RWPE2 (cell line): ENCODE measurements at regions not wholly inside any gene's neighbourhood (a gene's known extent, or its start where the extent isn't known, plus 50 kb on each side); places are given as distances from the start of the nearest gene placed in this dataset.
"Not testable (repeated sequence)": the region's sequence is repeated elsewhere in the genome, so short reads cannot be mapped to it uniquely, and the experiment has no call there.

Source experiments
- ATAC-seq: fragments of 200-7000 bp; cut with Tn5 transposase; 3 replicates; pipeline ENCODE4 v1.9.1; 2021; ENCODE audit warnings: low read depth
- DNase-seq: peaks from one replicate; pipeline ENCODE4 v3.0.0-alpha.2; 2020; ENCODE audit warnings: low spot score
- H3K27ac ChIP-seq: fragments of 450-650 bp; 2 replicates; pipeline ENCODE4 v1.5.1; 2017; ENCODE audit warnings: mild to moderate bottlenecking; ENCODE audit not compliant: poor library complexity, severe bottlenecking
- H3K27me3 ChIP-seq: fragments of 250-450 bp; sonication (Bioruptor Pico); 2 replicates; pipeline ENCODE4 v1.5.1; 2021; ENCODE audit warnings: mild to moderate bottlenecking, moderate library complexity; ENCODE audit not compliant: insufficient read depth, poor library complexity, severe bottlenecking
- H3K36me3 ChIP-seq: fragments of 250-450 bp; sonication (Bioruptor Pico); 2 replicates; pipeline ENCODE4 v1.5.1; 2020; ENCODE audit warnings: low read depth, mild to moderate bottlenecking, moderate library complexity
- H3K4me1 ChIP-seq: fragments of 250-450 bp; sonication (Bioruptor Pico); 2 replicates; pipeline ENCODE4 v1.5.1; 2021; ENCODE audit warnings: mild to moderate bottlenecking, moderate library complexity; ENCODE audit not compliant: insufficient read depth, poor library complexity, severe bottlenecking
- H3K4me3 ChIP-seq: fragments of 250-450 bp; sonication (Bioruptor Pico); 2 replicates; pipeline ENCODE4 v1.5.1; 2021; ENCODE audit warnings: mild to moderate bottlenecking, moderate library complexity; ENCODE audit not compliant: severe bottlenecking
- H3K9me3 ChIP-seq: fragments of 250-450 bp; sonication (Bioruptor Pico); 2 replicates; pipeline ENCODE4 v1.5.1; 2021; ENCODE audit warnings: mild to moderate bottlenecking, moderate library complexity; ENCODE audit not compliant: severe bottlenecking
- TF ChIP-seq, protein P1 (sequence below): fragments of 450-650 bp; IDR thresholded peaks from one replicate; pipeline ENCODE4 v1.5.1; 2017; ENCODE audit warnings: mild to moderate bottlenecking, moderate library complexity; ENCODE audit not compliant: poor library complexity, severe bottlenecking

DNA sequence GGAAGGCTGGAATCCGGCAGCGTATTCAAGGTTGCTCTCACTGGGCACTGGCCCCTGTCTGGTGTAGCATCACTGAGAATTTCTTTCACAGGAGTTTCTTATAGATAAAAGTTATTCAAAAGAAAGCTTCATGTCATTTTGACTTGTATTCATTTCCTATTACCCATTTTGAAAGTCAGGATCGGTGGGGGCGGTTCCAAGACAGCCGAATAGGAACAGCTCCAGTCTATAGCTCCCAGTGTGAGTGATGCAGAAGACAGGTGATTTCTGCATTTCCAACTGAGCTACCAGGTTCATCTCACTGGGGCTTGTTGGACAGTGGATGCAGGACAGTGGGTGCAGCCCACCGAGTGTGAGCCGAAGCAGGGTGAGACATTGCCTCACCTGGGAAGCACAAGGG, 51.5 kb upstream of the CDC42EP3 start:
- not testable (repeated sequence) for DNase-seq, H3K4me1 ChIP-seq, H3K36me3 ChIP-seq, ATAC-seq, H3K27me3 ChIP-seq, H3K4me3 ChIP-seq, H3K27ac ChIP-seq, H3K9me3 ChIP-seq

DNA sequence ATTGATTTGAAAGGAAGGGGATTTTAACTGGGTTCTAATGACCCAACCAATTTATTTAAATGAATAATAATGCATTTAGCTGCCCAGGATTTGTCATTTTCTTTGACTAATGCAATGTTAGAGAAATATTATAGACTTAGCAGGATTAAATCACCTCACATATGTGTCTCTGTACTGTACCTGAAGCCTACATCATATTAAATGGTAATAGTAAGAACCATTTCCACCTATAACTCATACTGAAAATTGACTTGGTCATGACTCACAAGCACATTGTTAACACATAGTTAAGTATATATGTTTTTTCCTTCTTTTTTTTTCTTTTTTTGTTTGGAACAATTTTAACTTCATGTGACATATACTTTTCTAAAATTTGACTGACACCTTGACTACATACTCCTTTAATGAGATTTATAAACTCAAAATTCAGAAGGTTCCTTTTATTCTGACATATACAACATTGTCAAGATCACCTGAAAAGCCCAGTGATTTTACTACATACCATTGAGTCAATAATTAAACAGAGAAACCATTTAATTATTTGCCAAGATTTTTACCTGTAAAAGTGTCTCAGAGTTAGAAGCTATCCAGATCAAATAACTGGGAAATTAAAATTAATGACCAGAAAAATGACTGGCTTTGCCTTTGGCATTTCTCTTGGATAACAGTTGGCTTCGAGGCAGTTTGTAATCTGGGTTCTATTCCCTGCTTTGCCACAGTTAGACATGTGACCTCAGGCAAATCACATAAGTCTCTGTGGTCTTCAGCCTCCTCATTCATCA, 58.8 kb upstream of the CDC42EP3 start:
- Histone ChIP-seq H3K36me3 (no peaks in the 10 kb centered on the region), H3K27ac (no peak overlapping the region), H3K9me3 (no peaks in the 10 kb centered on the region), H3K27me3 (no peaks in the 10 kb centered on the region), H3K4me3 (no peak overlapping the region), H3K4me1 (no peaks in the 10 kb centered on the region)
- TF ChIP-seq, protein P1, sequence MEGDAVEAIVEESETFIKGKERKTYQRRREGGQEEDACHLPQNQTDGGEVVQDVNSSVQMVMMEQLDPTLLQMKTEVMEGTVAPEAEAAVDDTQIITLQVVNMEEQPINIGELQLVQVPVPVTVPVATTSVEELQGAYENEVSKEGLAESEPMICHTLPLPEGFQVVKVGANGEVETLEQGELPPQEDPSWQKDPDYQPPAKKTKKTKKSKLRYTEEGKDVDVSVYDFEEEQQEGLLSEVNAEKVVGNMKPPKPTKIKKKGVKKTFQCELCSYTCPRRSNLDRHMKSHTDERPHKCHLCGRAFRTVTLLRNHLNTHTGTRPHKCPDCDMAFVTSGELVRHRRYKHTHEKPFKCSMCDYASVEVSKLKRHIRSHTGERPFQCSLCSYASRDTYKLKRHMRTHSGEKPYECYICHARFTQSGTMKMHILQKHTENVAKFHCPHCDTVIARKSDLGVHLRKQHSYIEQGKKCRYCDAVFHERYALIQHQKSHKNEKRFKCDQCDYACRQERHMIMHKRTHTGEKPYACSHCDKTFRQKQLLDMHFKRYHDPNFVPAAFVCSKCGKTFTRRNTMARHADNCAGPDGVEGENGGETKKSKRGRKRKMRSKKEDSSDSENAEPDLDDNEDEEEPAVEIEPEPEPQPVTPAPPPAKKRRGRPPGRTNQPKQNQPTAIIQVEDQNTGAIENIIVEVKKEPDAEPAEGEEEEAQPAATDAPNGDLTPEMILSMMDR, result no peak
- DNase-seq (no peak), ATAC-seq (no peak)

DNA sequence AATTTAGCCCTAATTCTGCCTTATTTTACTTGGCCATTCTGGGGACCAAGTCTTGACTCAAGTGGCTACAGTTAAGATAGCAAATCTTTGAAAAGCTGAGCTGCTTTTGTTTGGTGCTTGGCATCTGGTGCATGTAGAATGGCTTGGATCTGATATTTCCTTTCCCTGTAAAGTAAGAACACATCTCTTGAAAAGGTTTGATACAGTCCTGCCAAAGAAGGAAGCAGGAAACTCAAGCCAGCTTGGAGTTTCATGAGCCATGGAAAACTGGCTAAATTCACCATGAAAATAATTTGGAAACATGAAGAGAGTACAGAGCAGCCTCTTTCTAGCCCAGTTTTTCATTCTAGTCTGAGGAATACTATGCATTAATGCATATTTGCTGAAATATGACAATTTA, 61.0 kb upstream of the CDC42EP3 start:
- DNase-seq, H3K27ac ChIP-seq, H3K4me3 ChIP-seq, H3K27me3 ChIP-seq, H3K4me1 ChIP-seq, H3K9me3 ChIP-seq, ATAC-seq, H3K36me3 ChIP-seq: not testable (repeated sequence)

DNA sequence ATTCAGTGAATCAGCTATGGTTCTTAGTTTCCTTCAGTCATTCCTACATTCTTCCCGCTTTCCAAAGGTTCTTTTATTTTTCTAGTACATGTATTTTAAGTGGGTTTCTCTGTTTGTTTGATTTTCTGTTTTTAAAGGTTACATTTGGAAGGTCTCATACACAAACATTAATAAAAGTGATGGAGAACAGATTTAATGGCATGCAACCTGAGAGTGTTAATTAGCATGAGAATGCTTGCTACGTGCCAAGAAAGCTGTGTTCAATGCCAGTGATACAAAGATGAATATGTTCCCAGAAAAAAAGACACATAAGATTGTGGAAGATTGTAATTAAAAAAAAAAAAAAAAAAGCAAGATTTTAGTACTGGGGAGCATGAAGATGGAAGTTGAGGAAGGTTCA, 61.8 kb upstream of the CDC42EP3 start:
- ATAC-seq (no peak), DNase-seq (no peak)
- Histone ChIP-seq H3K27me3 (no peaks in the 10 kb centered on the region), H3K4me3 (no peak overlapping the region), H3K36me3 (no peaks in the 10 kb centered on the region), H3K27ac (no peak overlapping the region), H3K4me1 (no peaks in the 10 kb centered on the region), H3K9me3 (no peaks in the 10 kb centered on the region)
- TF ChIP-seq, protein P1, result no peak

DNA sequence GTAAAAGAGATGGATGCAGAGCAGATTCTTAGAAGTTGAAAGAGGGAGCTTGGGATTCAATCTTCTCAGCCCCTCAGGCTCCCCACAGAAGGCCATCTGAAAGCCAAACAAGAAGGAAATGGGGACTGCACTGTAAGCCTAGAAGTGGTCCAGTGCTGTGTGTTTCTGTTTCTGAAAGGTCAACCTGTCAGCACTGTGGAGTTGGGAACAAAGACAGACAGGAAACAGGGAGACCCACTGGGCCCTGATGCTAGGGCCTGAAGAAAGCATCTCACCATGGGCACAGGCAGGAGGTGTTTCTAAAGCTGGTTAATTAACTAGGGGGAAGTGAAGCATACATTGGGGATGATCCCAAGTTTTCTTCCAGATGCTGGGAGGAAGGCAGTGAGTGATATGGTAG, 62.5 kb upstream of the CDC42EP3 start:
- not testable (repeated sequence) for DNase-seq, H3K9me3 ChIP-seq, H3K4me3 ChIP-seq, H3K4me1 ChIP-seq, ATAC-seq, H3K27ac ChIP-seq, H3K36me3 ChIP-seq, H3K27me3 ChIP-seq

DNA sequence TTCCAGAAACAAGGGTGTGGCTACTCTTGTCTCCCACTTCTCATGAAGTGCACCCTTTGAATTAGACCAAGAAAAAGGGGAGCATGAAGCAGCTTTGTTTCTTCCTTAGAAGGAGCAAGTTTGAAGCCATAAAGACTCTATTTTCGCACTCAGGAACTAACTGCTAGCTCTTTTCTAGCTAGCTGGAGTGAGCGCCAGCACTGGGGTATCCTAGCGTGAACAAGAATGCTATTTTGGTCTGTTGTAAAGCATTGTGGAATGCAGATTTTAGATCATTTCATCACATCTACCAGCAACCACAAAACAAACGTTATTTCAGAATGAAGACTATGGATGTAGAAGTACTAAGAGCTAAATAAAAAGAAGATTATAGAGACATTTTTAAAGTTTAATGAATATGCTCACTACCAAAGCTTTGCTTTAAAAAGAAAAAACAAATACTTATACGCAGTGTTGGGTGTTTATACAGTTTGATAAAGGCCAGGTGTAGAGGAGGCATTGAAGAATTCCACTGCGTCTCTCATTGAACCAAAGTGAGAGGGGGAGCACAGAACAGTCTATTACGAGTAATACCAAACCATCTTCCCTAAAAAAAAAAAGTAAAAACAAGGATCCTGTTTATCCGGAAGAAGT, 63.6 kb upstream of the CDC42EP3 start:
- not testable (repeated sequence) for H3K36me3 ChIP-seq, H3K9me3 ChIP-seq, ATAC-seq, H3K4me3 ChIP-seq, H3K27ac ChIP-seq, H3K4me1 ChIP-seq, DNase-seq, H3K27me3 ChIP-seq

DNA sequence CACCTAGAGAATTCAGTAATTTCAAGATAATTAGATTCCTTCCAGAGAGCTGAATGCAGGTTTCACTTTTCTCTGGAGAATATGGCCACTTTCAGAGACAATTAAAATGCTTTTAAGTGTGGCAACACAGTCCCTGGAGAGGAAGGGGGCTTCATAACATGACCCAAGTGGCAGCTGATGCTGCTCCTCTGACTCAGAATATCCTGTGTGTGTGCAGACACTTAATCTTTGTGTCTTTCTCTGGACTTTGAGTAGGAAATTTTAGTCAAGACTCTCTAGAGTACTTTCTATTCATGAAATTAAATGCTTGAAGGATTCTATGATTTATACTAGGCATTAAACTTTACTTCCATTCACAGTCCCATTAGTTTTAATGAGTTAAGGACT, 64.1 kb upstream of the CDC42EP3 start:
- H3K27me3 ChIP-seq, result not testable (repeated sequence)

More for the DNA sequence above, 64.1 kb upstream of the CDC42EP3 start:
- H3K36me3 ChIP-seq, H3K4me1 ChIP-seq, H3K4me3 ChIP-seq, ATAC-seq, H3K9me3 ChIP-seq, DNase-seq, H3K27ac ChIP-seq: not testable (repeated sequence)
